ENCODE measurements at regions not wholly inside any gene's neighbourhood (a gene's known extent, or its start where the extent isn't known, plus 50 kb on each side); places are given as distances from the start of the nearest gene placed in this dataset.

DNA sequence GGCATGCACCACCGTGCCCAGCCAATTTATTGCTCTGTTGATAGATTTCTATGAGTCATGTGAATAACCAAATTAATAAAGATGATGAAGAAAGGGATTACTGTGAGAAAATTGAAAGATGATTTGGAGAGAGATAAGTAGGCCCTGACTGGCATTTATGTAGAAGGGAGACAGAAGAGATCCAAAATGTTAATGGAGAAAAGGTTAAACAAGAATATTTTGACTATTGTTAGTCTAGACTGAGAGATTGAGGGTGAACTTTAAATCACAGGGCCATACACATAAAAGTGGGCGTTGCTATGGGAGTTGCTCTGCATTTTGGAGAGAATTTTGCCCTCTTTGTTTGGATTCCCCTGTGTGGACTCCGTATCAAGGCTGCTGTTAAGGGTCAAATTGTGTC is 68.9 kb upstream of the SCAF8 start:
- Histone ChIP-seq H4K20me1 (ENCODE audit: insufficient read depth, low read depth, low read length) (no peaks in the 10 kb centered on the region), H3K36me3 (ENCODE audit: insufficient read depth, low read length) (no peaks in the 10 kb centered on the region), H3K27me3 (ENCODE audit: low read length) (no peaks in the 10 kb centered on the region), H3K4me1 (ENCODE audit: low read length) (no peaks in the 10 kb centered on the region), H3K27ac (ENCODE audit: low read length) (no peak overlapping the region), H3K9me3 (ENCODE audit: low read length) (no peaks in the 10 kb centered on the region), H2AFZ (ENCODE audit: low read length) (no peak overlapping the region), H3K9me2 (replicated peaks; ENCODE audit: insufficient read depth, low read length) (no peaks in the 10 kb centered on the region), H3K9ac (ENCODE audit: low read length) (no peak overlapping the region), H3K79me2 (ENCODE audit: low read length) (no peaks in the 10 kb centered on the region), H3K4me3 (ENCODE audit: low read length) (no peak overlapping the region), H3K4me2 (ENCODE audit: low read depth, low read length, poor library complexity, severe bottlenecking) (no peak overlapping the region)
- no peak for DNase-seq

DNA sequence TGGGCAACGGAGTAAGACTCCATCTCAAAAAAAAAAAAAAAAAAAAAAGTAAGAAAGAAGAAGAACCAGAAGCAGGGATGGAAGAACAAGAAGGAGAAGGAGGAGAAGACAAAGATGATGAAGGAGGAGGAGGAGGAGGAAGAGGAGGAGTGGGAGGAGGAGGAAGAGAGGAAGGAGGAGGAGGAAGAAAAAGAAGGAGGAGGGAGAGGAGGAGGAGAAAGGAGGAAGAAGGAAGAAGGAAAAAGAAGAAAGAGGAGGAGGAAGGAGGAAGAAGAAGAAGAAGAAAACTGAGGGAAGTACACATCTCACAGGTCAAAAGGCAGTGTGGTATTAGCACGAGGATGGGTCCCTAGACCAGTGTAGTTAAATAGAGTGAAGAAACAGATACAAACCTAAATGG is 65.1 kb upstream of the SCAF8 start:
- H3K9ac ChIP-seq (ENCODE audit: low read length) = no peak overlapping the region
- no peaks in the 10 kb centered on the region for H3K9me2 ChIP-seq (replicated peaks; ENCODE audit: insufficient read depth, low read length)
- no peak overlapping the region for H3K27ac ChIP-seq (ENCODE audit: low read length)
- no peaks in the 10 kb centered on the region for H3K36me3 ChIP-seq (ENCODE audit: insufficient read depth, low read length)
- no peaks in the 10 kb centered on the region for H3K79me2 ChIP-seq (ENCODE audit: low read length)
- no peak overlapping the region for H3K4me2 ChIP-seq (ENCODE audit: low read depth, low read length, poor library complexity, severe bottlenecking)
- no peak overlapping the region for H3K4me3 ChIP-seq (ENCODE audit: low read length)
- no peak for DNase-seq
- H4K20me1 ChIP-seq (ENCODE audit: insufficient read depth, low read depth, low read length) = no peaks in the 10 kb centered on the region
- no peak overlapping the region for H2AFZ ChIP-seq (ENCODE audit: low read length)
- no peaks in the 10 kb centered on the region for H3K4me1 ChIP-seq (ENCODE audit: low read length)
- H3K9me3 ChIP-seq (ENCODE audit: low read length) = no peaks in the 10 kb centered on the region
- H3K27me3 ChIP-seq (ENCODE audit: low read length) = no peaks in the 10 kb centered on the region

DNA sequence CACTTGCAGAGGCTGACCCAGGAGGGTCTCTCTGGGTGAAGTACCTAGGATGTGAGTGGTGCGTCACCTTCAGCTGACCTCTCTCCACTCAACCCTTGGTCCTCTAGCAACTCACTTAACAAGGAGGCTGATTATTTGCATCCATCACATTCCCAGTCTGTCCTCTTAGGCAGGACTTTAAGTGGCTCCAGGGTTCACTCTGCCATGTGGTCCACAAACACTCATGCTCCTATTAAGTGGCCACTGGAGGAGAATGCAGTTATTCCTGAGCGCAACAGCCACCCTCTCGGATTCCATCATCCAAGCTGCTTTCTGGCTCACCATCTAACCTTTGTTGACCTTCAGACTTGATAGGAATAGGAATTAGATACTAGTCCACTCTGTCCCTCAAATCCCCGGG is 61.1 kb upstream of the SCAF8 start:
- Histone ChIP-seq H3K4me2 (ENCODE audit: low read depth, low read length, poor library complexity, severe bottlenecking) (no peak overlapping the region), H3K79me2 (ENCODE audit: low read length) (no peaks in the 10 kb centered on the region), H3K27ac (ENCODE audit: low read length) (no peak overlapping the region), H2AFZ (ENCODE audit: low read length) (no peak overlapping the region), H4K20me1 (ENCODE audit: insufficient read depth, low read depth, low read length) (no peaks in the 10 kb centered on the region), H3K27me3 (ENCODE audit: low read length) (no peaks in the 10 kb centered on the region), H3K4me1 (ENCODE audit: low read length) (no peaks in the 10 kb centered on the region), H3K36me3 (ENCODE audit: insufficient read depth, low read length) (no peaks in the 10 kb centered on the region), H3K4me3 (ENCODE audit: low read length) (no peak overlapping the region), H3K9me2 (replicated peaks; ENCODE audit: insufficient read depth, low read length) (no peaks in the 10 kb centered on the region), H3K9ac (ENCODE audit: low read length) (no peak overlapping the region), H3K9me3 (ENCODE audit: low read length) (no peaks in the 10 kb centered on the region)
- no peak for DNase-seq

DNA sequence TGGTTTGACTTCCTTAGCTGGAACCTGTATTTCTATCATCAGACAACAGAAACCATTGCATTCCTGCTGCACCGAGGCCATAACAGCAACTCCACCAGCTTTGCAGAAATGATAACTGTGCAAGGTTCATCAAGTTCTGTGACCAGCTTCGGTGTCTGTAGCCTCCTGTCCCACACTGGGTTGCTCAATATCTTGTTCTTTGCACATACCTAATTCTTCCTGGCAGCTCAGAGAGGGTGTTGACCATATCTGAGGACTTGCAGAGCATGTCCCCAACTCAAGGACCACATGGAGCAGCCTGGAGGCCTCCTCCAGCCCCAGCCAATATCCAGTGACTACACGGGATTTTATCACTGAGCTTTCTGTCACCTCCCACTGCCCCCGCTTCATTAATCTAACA is 59.3 kb upstream of the SCAF8 start:
- H3K9me3 ChIP-seq (ENCODE audit: low read length) = no peaks in the 10 kb centered on the region
- no peak overlapping the region for H3K4me2 ChIP-seq (ENCODE audit: low read depth, low read length, poor library complexity, severe bottlenecking)
- no peaks in the 10 kb centered on the region for H3K27me3 ChIP-seq (ENCODE audit: low read length)
- H3K4me1 ChIP-seq (ENCODE audit: low read length) = no peaks in the 10 kb centered on the region
- H3K4me3 ChIP-seq (ENCODE audit: low read length) = no peak overlapping the region
- no peaks in the 10 kb centered on the region for H3K36me3 ChIP-seq (ENCODE audit: insufficient read depth, low read length)
- no peak overlapping the region for H2AFZ ChIP-seq (ENCODE audit: low read length)
- H3K9me2 ChIP-seq (replicated peaks; ENCODE audit: insufficient read depth, low read length) = no peaks in the 10 kb centered on the region
- no peaks in the 10 kb centered on the region for H3K79me2 ChIP-seq (ENCODE audit: low read length)
- no peaks in the 10 kb centered on the region for H4K20me1 ChIP-seq (ENCODE audit: insufficient read depth, low read depth, low read length)
- no peak overlapping the region for H3K27ac ChIP-seq (ENCODE audit: low read length)
- DNase-seq = no peak
- no peak overlapping the region for H3K9ac ChIP-seq (ENCODE audit: low read length)

- no peak overlapping the region for H3K4me3 ChIP-seq (ENCODE audit: low read length)
- no peaks in the 10 kb centered on the region for H3K36me3 ChIP-seq (ENCODE audit: insufficient read depth, low read length)
- H3K79me2 ChIP-seq (ENCODE audit: low read length) = no peaks in the 10 kb centered on the region
- H3K27ac ChIP-seq (ENCODE audit: low read length) = no peak overlapping the region
- peak; percentile 97 for DNase-seq
- H3K4me2 ChIP-seq (ENCODE audit: low read depth, low read length, poor library complexity, severe bottlenecking) = no peak overlapping the region
- no peak overlapping the region for H3K9ac ChIP-seq (ENCODE audit: low read length)
- no peak overlapping the region for H2AFZ ChIP-seq (ENCODE audit: low read length)
- H3K4me1 ChIP-seq (ENCODE audit: low read length) = no peaks in the 10 kb centered on the region
- no peaks in the 10 kb centered on the region for H4K20me1 ChIP-seq (ENCODE audit: insufficient read depth, low read depth, low read length)
- H3K27me3 ChIP-seq (ENCODE audit: low read length) = no peaks in the 10 kb centered on the region
- H3K9me3 ChIP-seq (ENCODE audit: low read length) = no peaks in the 10 kb centered on the region
- H3K9me2 ChIP-seq (replicated peaks; ENCODE audit: insufficient read depth, low read length) = no peaks in the 10 kb centered on the region
Measured at GRCh38 chr6:154675602-154676088, 57.6 kb upstream of the SCAF8 start.

DNA sequence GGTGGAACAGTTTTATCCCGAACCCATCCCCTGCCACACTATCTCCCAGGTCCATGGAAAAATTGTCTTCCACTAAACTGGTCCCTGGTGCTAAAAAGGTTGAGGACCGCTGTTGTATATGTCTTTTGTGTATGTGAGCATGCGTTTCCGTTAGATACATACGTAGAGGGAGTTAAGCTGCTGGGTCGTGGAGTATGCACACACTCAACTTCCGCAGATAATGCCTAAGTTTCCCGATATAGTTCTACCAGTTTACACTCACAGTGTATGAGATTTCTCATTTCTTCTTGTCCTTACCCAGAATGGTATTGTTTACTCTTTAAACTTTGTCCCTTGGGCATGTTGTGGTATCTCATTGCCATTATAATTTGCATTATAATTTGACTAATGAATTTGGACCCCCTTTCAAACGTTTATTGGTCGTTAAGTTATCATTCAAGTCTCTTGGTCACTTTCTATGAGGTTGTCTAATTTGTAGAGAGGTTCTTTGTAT is 50.5 kb upstream of the SCAF8 start:
- Histone ChIP-seq H4K20me1 (ENCODE audit: insufficient read depth, low read depth, low read length) (no peaks in the 10 kb centered on the region), H3K4me3 (ENCODE audit: low read length) (peak overlapping the region; percentile 42; the same call in 1 of the 2 replicates), H3K4me2 (ENCODE audit: low read depth, low read length, poor library complexity, severe bottlenecking) (peak overlapping the region; percentile 46), H3K27me3 (ENCODE audit: low read length) (no peaks in the 10 kb centered on the region), H3K9ac (ENCODE audit: low read length) (no peak overlapping the region), H2AFZ (ENCODE audit: low read length) (peak overlapping the region; percentile 54), H3K9me3 (ENCODE audit: low read length) (no peaks in the 10 kb centered on the region), H3K4me1 (ENCODE audit: low read length) (peaks cover 30% of the 10 kb centered on the region), H3K36me3 (ENCODE audit: insufficient read depth, low read length) (no peaks in the 10 kb centered on the region), H3K79me2 (ENCODE audit: low read length) (no peaks in the 10 kb centered on the region), H3K27ac (ENCODE audit: low read length) (peak overlapping the region; percentile 86; the same call in 1 of the 2 replicates), H3K9me2 (replicated peaks; ENCODE audit: insufficient read depth, low read length) (no peaks in the 10 kb centered on the region)
- DNase-seq = peak; percentile 50

Data from Karpas-422 (cell line).